ENCODE measurements at regions not wholly inside any gene's neighbourhood (a gene's known extent, or its start where the extent isn't known, plus 50 kb on each side); places are given as distances from the start of the nearest gene placed in this dataset.
"Not testable (repeated sequence)": the region's sequence is repeated elsewhere in the genome, so short reads cannot be mapped to it uniquely, and the experiment has no call there.

GRCh38 chr3:71998995-71999673 is 214.2 kb upstream of the PROK2 start:
- DNase-seq = no peak

- DNase-seq = no peak
Observed at GRCh38 chr3:71997066-71997653, 212.2 kb upstream of the PROK2 start.

GRCh38 chr3:71994906-71995305 is 210.0 kb upstream of the PROK2 start:
- no peak for DNase-seq

GRCh38 chr3:71994203-71994602 is 209.3 kb upstream of the PROK2 start:
- no peak for DNase-seq

GRCh38 chr3:71991681-71992080 is 206.7 kb upstream of the PROK2 start:
- DNase-seq = no peak

- no peak for DNase-seq
Observed at GRCh38 chr3:71991046-71991445, 206.1 kb upstream of the PROK2 start.

GRCh38 chr3:71990545-71990944 is 205.6 kb upstream of the PROK2 start:
- no peak for DNase-seq

- DNase-seq = no peak
Observed at GRCh38 chr3:71989165-71989564, 204.2 kb upstream of the PROK2 start.

- no peak for DNase-seq
Observed at GRCh38 chr3:71987828-71988227, 202.9 kb upstream of the PROK2 start.

GRCh38 chr3:71987089-71987735 is 202.3 kb upstream of the PROK2 start:
- no peak for DNase-seq

GRCh38 chr3:71986606-71987005 is 201.7 kb upstream of the PROK2 start:
- DNase-seq = no peak

GRCh38 chr3:71984843-71985613 is 200.1 kb upstream of the PROK2 start:
- DNase-seq = no peak

GRCh38 chr3:71983694-71984093 is 198.7 kb upstream of the PROK2 start:
- DNase-seq = no peak

GRCh38 chr3:71982506-71983258 is 197.7 kb upstream of the PROK2 start:
- DNase-seq = not testable (repeated sequence)

GRCh38 chr3:71979175-71979574 is 194.2 kb upstream of the PROK2 start:
- DNase-seq = no peak

GRCh38 chr3:71978150-71978721 is 193.3 kb upstream of the PROK2 start:
- DNase-seq = no peak

- DNase-seq = no peak
Observed at GRCh38 chr3:71977525-71977924, 192.6 kb upstream of the PROK2 start.

GRCh38 chr3:71975573-71975972 is 190.6 kb upstream of the PROK2 start:
- DNase-seq = no peak

- no peak for DNase-seq
Observed at GRCh38 chr3:71974786-71975185, 189.8 kb upstream of the PROK2 start.

GRCh38 chr3:71973274-71974030 is 188.5 kb upstream of the PROK2 start:
- no peak for DNase-seq

GRCh38 chr3:71972031-71972430 is 187.1 kb upstream of the PROK2 start:
- no peak for DNase-seq

- no peak for DNase-seq
Observed at GRCh38 chr3:71968544-71968943, 183.6 kb upstream of the PROK2 start.

Data from NCI-H2107 (cell line).